AG10803 (cell line): ENCODE measurements at regions not wholly inside any gene's neighbourhood (a gene's known extent, or its start where the extent isn't known, plus 50 kb on each side); places are given as distances from the start of the nearest gene placed in this dataset.
"Not testable (repeated sequence)": the region's sequence is repeated elsewhere in the genome, so short reads cannot be mapped to it uniquely, and the experiment has no call there.

Experiments
- DNase-seq: peaks from one replicate; pipeline ENCODE4 v3.0.0; 2010; ENCODE audit warnings: low read depth
- H3K4me3 ChIP-seq: 2 replicates; pipeline ENCODE4 v1.5.1; 2011; ENCODE audit warnings: mild to moderate bottlenecking, low read length, control low read depth
- CTCF ChIP-seq: conservative IDR thresholded peaks from 2 replicates; pipeline ENCODE4 v1.5.1; 2011; ENCODE audit warnings: mild to moderate bottlenecking, low read length, control low read depth, inconsistent platforms

GRCh38 chr9:15073620-15074019 is 163.4 kb upstream of the FREM1 start:
- no peak for TF ChIP-seq CTCF
- H3K4me3 ChIP-seq, result no peak overlapping the region
- no peak for DNase-seq

- TF ChIP-seq CTCF, result no peak
- H3K4me3 ChIP-seq, result no peak overlapping the region
- DNase-seq, result no peak
Measured at GRCh38 chr9:15070716-15071115, 160.5 kb upstream of the FREM1 start.

- H3K4me3 ChIP-seq, result no peak overlapping the region
- TF ChIP-seq CTCF, result no peak
- no peak for DNase-seq
Measured at GRCh38 chr9:15069106-15069505, 158.9 kb upstream of the FREM1 start.

GRCh38 chr9:15068261-15068660 is 158.0 kb upstream of the FREM1 start:
- no peak for DNase-seq
- H3K4me3 ChIP-seq, result no peak overlapping the region
- no peak for TF ChIP-seq CTCF

GRCh38 chr9:15059003-15059402 is 148.8 kb upstream of the FREM1 start:
- no peak overlapping the region for H3K4me3 ChIP-seq

GRCh38 chr9:15058236-15058635 is 148.0 kb upstream of the FREM1 start:
- no peak for TF ChIP-seq CTCF
- DNase-seq, result no peak
- no peak overlapping the region for H3K4me3 ChIP-seq

More at GRCh38 chr9:15059003-15059402, 148.8 kb upstream of the FREM1 start:
- DNase-seq, result no peak
- no peak for TF ChIP-seq CTCF

GRCh38 chr9:15055284-15055683 is 145.1 kb upstream of the FREM1 start:
- H3K4me3 ChIP-seq, result not testable (repeated sequence)
- peak; percentile 6 for DNase-seq
- TF ChIP-seq CTCF, result peak; percentile 46
